ENCODE measurements at regions not wholly inside any gene's neighbourhood (a gene's known extent, or its start where the extent isn't known, plus 50 kb on each side); places are given as distances from the start of the nearest gene placed in this dataset.

DNA sequence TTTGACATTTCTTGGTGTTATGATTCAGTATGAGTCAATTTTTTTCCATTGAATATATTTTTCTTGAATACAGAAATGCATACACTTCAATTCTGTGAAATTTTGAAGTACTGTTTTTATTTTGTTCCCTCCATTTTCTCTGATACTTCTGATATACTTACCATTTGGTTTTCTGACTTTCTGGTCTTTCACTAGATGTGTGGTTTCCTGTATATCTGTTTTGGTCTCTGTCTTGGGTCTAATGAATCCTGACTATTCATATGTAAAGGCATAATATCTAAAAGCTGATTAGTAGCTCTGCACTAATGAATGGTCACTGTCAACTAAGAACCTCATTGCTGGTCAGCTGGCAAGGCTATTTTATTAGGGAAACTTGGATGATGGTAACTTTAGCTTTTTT, 345.6 kb downstream of the GRB14 start:
- no peak overlapping the region for H3K14ac ChIP-seq (replicated peaks; ENCODE audit: low read depth, low read length)
- no peaks in the 10 kb centered on the region for H3K9me3 ChIP-seq (ENCODE audit: control insufficient read depth, insufficient read depth, low read length)
- no peak overlapping the region for H4K91ac ChIP-seq (ENCODE audit: insufficient read depth, low read depth, low read length)
- ChIA-PET CTCF (interaction anchor here (0.6 kb wide), 1 partner anchor 607 kb away, joined by 4 read pairs; no protein-coding TSS in a partner anchor), POLR2A (ENCODE audit: unreplicated experiment) (no interaction called here)
- no peaks in the 10 kb centered on the region for H3K9me1 ChIP-seq (ENCODE audit: insufficient read depth, low read length)
- BruUV-seq (replicated peaks) = no TSS peak
- H3K4ac ChIP-seq (ENCODE audit: low read depth, low read length) = no peak overlapping the region
- TF ChIP-seq CHD1 (IDR thresholded peaks at IDR 0.05; ENCODE audit: low read depth, low read length) = no peak
- TF ChIP-seq, protein P1, sequence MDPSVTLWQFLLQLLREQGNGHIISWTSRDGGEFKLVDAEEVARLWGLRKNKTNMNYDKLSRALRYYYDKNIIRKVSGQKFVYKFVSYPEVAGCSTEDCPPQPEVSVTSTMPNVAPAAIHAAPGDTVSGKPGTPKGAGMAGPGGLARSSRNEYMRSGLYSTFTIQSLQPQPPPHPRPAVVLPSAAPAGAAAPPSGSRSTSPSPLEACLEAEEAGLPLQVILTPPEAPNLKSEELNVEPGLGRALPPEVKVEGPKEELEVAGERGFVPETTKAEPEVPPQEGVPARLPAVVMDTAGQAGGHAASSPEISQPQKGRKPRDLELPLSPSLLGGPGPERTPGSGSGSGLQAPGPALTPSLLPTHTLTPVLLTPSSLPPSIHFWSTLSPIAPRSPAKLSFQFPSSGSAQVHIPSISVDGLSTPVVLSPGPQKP (IDR thresholded peaks at IDR 0.05; ENCODE audit: borderline replicate concordance, low read depth, low read length) = no peak
- no peak for TF ChIP-seq CEBPB (IDR thresholded peaks at IDR 0.05; ENCODE audit: low read depth, low read length)
- TF ChIP-seq, protein P2, sequence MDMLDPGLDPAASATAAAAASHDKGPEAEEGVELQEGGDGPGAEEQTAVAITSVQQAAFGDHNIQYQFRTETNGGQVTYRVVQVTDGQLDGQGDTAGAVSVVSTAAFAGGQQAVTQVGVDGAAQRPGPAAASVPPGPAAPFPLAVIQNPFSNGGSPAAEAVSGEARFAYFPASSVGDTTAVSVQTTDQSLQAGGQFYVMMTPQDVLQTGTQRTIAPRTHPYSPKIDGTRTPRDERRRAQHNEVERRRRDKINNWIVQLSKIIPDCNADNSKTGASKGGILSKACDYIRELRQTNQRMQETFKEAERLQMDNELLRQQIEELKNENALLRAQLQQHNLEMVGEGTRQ (IDR thresholded peaks at IDR 0.05; ENCODE audit: low read depth, low read length) = no peak
- TF ChIP-seq MAFK (IDR thresholded peaks at IDR 0.05; ENCODE audit: low read depth, low read length) = no peak
- TF ChIP-seq RAD21 (IDR thresholded peaks at IDR 0.05; ENCODE audit: low read length) = no peak
- no peak for TF ChIP-seq POLR2A (IDR thresholded peaks at IDR 0.05; ENCODE audit: low read depth, low read length)
- TF ChIP-seq BHLHE40 (IDR thresholded peaks at IDR 0.05; ENCODE audit: low read depth, low read length) = no peak
- TF ChIP-seq RFX5 (IDR thresholded peaks at IDR 0.05; ENCODE audit: low read depth, low read length) = no peak
- TF ChIP-seq NFE2L2 (IDR thresholded peaks at IDR 0.05; ENCODE audit: low read depth, low read length) = no peak
- TF ChIP-seq SMC3 (IDR thresholded peaks at IDR 0.05; ENCODE audit: low read depth, low read length) = no peak
- H3K79me1 ChIP-seq (ENCODE audit: low read depth in 1 of 2, low read length in 2 of 2) = no peaks in the 10 kb centered on the region
- no peak overlapping the region for H3K23ac ChIP-seq (ENCODE audit: low read depth, low read length)
- no peak overlapping the region for H4K5ac ChIP-seq (ENCODE audit: low read depth, low read length)
- dilution Hi-C loops (cut with HindIII; ENCODE audit: low sequenced_read_pairs, unreplicated experiment) (no loop called here), intact Hi-C loops (cut with micrococcal nuclease) (no loop called here), in situ Hi-C loops (cut with MboI; ENCODE audit: low sequenced_read_pairs) (no loop called here)
- H4K20me1 ChIP-seq (ENCODE audit: insufficient read depth, low read length) = no peaks in the 10 kb centered on the region
- no peak for DNase-seq
- H3K9ac ChIP-seq (ENCODE audit: low read depth, low read length) = no peak overlapping the region
- no peak overlapping the region for H3K18ac ChIP-seq (ENCODE audit: low read depth, low read length)
- ATAC-seq (ENCODE audit: low read depth) = no peak
- no peak overlapping the region for H3K56ac ChIP-seq (ENCODE audit: extremely low read depth, insufficient read depth, low read length)
- H2AK9ac ChIP-seq (replicated peaks; ENCODE audit: low read depth, low read length, poor library complexity) = no peak overlapping the region
- H3K36me3 ChIP-seq (ENCODE audit: control insufficient read depth, insufficient read depth, low read length) = no peaks in the 10 kb centered on the region
- no peak overlapping the region for H3K4me3 ChIP-seq (ENCODE audit: insufficient read depth, low read depth, low read length)
- H2BK20ac ChIP-seq (ENCODE audit: low read depth, low read length) = no peak overlapping the region
- no peak overlapping the region for H3K27ac ChIP-seq (ENCODE audit: insufficient read depth, low read length)
- no peak overlapping the region for H2AFZ ChIP-seq (replicated peaks; ENCODE audit: low read length, poor library complexity)
- H2BK120ac ChIP-seq (ENCODE audit: low read depth, low read length) = no peak overlapping the region
- H2BK5ac ChIP-seq (ENCODE audit: low read depth, low read length, poor library complexity, severe bottlenecking) = no peak overlapping the region
- H3K4me2 ChIP-seq (ENCODE audit: low read depth, low read length) = no peak overlapping the region
- H4K8ac ChIP-seq (ENCODE audit: low read depth in 2 of 2, low read length in 2 of 2) = no peak overlapping the region
- no peaks in the 10 kb centered on the region for H3K27me3 ChIP-seq (ENCODE audit: control insufficient read depth, insufficient read depth, low read length)
- H3K4me1 ChIP-seq (ENCODE audit: control insufficient read depth, insufficient read depth, low read length) = no peaks in the 10 kb centered on the region
- no peak overlapping the region for H2AK5ac ChIP-seq (ENCODE audit: low read depth, low read length)
- H2BK15ac ChIP-seq (ENCODE audit: low read depth, low read length) = no peak overlapping the region

All from IMR-90 (cell line).